Inflammatory macrophage treated with lipopolysaccharide for 4 hours (primary cell): ENCODE measurements at regions not wholly inside any gene's neighbourhood (a gene's known extent, or its start where the extent isn't known, plus 50 kb on each side); places are given as distances from the start of the nearest gene placed in this dataset.

Experiments
- DNase-seq: peaks from one replicate; pipeline ENCODE4 v3.0.0-alpha.2; 2020

GRCh38 chr3:64988188-64988587 lies 300.4 kb upstream of the ADAMTS9 start:
- DNase-seq: no peak

DNA sequence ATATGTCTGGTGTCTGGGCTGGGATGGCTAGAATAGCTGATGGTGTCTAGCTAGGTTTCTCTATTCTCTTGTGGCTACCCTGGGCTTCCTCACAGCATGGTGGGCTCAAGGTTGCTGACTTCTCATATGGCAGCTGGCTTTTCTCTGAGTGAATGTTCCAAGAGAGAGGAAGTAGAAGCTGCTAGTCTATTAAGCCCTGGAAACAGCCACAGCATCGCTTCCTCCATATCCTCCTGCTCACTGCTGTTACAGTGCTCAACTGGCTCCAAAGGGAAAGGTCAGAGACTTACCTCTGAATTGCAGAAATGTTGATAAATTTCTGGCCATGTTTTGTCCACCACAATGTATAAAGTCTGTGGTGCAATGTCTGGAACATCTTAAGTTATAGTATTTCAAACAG lies 299.9 kb upstream of the ADAMTS9 start:
- DNase-seq: no peak

- no peak for DNase-seq
These were observed 297.3 kb upstream of the ADAMTS9 start for GRCh38 chr3:64985072-64985471.

DNA sequence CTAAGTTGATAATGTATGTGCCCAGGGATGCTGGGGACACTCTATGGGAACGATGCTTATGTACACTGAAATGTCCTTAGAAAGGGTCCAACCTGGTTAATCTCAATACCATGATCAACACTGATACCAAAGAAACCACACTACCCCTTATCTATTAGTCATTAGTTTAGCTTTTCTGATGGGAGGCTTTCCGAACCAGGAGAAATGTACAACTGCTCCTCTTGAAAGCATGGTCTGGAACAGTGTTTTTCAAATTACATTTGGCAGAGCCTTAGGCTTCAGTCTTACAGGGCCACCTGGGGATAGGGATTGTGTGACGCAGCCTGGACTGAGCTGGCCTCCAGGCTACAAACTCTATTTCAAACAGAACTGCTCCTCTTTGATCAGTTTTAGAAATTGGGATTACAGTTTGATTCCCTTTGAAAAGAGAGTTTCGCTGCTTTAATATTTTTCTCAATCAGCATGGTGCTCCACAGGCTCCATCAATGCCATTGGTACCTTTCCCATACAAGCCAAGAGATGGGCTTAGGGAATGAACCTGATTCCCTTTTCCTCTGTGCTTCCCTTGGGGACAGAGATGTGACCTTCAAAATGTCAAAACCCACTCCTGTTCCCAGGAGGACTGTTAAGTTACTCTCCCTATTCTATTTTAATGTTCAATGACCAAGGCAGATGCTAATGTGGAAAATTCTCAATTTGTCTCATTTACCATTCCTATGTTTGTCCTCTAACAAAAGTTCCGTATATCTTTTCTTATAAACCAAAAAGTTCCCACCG lies 296.0 kb upstream of the ADAMTS9 start:
- no peak for DNase-seq

DNA sequence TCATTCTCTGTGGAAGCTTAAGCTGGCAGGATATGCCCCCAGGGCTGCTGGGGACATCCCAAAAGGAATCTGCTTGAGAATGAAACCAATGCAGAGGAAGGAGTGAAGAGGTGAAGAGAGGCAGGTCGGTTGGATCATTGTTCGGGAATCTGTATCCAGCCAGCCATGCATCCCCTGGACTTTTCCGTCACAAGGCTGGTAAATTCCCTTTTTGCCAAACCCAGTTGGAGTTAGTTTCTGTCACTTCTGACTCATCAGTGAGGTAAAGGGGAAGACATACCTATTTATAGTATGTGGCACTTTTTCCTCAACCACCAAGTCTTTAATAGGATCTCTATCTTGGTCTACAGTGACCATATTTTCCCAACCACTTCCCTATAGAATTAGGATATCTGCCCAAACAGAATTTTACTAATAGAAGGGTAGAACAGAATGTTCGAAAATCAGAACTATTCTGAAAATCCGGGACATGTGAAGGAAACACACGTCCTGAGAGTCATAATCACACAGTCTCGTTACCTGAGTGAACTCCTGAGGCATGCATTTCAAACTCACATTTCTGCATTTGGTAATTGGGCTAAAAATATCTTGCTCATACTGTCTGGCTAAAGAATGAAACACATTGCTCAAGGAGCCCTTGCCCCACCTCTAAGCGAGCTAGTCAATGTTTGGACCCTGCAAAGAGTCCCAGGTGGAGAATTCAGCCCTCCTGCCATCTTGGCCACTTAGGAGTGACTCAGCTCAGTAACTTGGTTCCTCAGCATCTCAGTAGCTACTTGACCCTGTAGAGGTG lies 289.7 kb upstream of the ADAMTS9 start:
- no peak for DNase-seq

- DNase-seq: no peak
These were observed 288.7 kb upstream of the ADAMTS9 start for GRCh38 chr3:64976456-64976855.

DNA sequence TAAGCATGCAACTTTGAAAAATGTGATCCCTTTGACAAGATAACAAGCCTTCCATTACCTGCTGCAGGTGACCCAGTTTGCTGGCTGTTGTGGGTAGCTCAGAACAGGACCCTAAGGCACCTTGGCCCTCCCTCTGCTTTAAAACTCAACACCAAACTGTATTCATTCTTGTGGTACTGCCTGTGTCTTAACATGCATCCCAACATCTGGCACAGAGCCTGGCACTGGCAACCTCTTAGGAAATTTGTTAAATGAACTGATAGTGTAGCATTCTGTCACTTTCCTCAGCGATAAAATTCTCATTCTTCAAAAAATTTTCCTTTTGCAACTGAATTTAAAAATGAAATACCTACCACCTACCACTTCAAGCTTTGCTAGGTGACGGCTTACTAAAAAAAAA lies 287.3 kb upstream of the ADAMTS9 start:
- no peak for DNase-seq

- DNase-seq: no peak
These were observed 286.6 kb upstream of the ADAMTS9 start for GRCh38 chr3:64974401-64974800.

DNA sequence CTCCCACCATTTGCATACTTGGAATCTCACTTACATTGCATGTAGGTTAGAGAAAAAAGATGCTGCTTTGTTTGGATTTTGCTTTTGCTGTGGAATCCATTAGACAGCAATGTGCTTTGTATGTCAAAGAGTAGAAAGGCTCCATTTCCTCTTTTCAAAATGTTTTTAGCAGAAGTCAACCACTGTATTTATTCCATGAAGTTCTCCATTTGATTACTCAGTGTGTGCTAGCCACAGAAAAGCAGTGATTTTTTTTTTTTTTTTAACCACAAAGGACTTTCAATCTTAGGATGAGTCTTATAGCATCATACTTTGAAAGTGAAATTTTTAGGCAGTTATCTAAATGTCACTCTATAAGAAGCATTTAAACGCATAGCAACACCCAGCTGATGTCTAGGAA lies 285.0 kb upstream of the ADAMTS9 start:
- DNase-seq: peak; percentile 7

- no peak for DNase-seq
These were observed 283.8 kb upstream of the ADAMTS9 start for GRCh38 chr3:64971602-64972001.

DNA sequence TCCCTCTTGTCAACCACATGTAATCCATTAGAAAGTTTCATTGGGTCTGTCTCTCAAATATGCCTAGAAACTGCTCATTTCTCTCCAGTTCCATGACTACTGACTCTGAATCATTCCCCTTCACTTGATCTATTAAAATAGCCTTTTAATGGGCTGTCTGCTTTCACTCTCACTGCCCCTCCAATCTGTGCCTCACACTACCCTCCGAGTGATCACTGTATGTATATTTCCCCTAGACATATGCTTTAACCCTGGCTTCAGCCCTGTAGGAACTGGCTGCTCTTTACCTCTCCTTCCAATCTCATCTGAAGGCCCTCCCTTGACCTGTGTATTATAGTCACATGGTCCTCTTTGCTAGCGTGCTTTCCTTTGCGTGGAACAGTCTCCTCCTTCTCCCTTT lies 282.8 kb upstream of the ADAMTS9 start:
- DNase-seq: no peak

DNA sequence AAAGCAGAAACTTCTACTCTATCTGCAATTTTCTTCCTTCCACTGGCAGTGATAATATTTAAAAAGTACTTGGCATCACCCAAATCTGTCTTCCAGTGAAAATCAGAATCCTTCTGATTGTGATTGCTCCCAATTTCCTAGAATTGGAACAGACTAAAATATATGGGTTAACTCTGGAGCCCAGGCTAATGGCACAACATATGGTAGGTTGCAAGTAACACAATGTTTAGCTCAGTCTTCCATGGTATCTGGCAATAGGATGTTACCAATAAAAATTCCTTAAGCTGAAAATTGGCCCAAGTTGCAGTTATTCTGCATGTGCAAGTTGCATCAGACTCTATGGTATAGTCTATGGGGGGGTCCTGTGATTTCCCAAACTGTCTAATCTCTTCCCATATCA lies 273.5 kb upstream of the ADAMTS9 start:
- no peak for DNase-seq

DNA sequence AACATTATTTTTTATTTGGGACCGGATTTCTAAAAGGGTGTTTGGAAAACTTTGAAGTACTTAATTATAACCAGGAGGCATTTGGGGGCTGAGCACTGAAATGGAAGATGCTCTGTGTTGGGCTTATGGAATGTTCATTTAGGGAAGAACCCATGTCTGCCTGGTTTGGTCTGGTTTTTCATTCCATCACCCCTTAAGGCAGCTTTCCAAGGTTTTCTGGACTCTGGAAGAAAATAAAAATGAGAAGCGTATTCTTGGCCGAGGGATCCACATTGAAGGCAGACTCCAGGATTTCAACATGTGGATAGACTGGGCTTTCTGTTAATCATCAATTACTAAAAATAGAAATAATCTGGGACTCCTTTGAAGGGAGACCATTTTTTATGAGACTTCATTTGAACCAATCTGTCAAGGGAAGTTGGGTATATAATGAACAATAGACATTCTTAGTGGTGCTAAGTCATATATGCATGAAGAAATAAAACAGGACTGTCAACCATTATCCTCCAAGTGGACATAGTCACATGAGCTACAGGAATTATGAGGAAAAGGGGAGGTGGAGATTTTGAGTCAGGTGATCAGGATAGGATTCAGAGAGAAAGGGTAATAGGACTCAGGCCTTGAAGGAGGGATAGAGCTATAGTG lies 270.5 kb upstream of the ADAMTS9 start:
- no peak for DNase-seq

- DNase-seq: no peak
These were observed 269.8 kb upstream of the ADAMTS9 start for GRCh38 chr3:64957408-64958198.

DNA sequence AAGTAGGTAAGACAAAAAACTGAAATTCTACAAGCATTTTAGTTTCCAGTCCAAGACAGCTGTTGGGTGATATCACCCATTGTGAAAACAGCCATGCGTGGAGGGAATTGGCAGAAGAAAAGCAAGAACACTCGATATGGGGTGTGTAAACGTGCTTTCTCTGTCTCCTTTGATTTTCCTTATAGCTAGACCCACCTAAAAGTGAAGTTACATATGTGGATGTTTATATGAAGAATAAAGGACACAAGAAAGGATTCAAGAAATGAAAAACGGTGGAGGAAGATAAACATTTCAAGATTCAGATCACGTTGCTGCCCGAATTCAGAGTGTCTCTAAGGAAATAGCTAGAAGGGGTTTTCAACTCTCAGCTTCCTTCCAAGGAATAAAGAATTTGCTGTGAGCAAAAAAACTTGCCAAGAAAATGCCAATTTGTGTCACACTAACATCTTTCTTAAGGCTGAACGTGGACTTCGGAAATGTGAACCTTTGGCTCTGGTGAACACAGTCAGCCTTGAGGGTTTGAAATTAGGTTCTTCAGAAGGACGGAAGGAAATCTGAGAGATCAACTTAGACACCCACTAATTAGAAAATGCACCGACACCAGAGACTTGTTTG lies 269.0 kb upstream of the ADAMTS9 start:
- no peak for DNase-seq

GRCh38 chr3:64954995-64955636 lies 267.3 kb upstream of the ADAMTS9 start:
- no peak for DNase-seq

DNA sequence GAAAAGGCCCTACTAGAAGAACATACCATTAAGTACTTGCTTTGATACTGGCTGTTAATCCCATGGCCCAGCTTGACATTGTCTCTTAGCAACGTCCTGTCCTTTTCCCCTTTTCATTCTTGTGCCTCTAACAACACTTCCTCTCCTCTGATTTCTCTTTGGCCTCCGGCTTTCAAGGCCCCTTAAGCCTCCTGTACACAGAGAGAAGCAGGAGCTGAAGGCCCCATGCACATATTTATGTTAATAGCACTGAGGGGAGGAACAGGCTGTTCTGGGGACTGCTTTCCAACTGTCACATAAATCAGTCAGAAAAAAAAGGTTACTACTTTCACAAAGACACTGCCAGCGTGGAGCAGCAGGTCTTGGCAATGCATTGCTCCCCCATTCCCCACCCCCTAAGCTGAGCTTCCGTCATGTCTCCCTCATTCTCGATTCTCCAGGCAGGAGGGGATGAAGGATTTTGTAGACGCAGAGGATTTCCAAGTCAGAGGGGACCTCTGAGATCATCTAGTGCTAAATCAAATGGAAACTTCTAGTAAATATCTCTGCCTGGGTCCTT lies 257.4 kb upstream of the ADAMTS9 start:
- DNase-seq: no peak

GRCh38 chr3:64943866-64944265 lies 256.1 kb upstream of the ADAMTS9 start:
- DNase-seq: no peak

- no peak for DNase-seq
These were observed 253.0 kb upstream of the ADAMTS9 start for GRCh38 chr3:64940596-64941348.

DNA sequence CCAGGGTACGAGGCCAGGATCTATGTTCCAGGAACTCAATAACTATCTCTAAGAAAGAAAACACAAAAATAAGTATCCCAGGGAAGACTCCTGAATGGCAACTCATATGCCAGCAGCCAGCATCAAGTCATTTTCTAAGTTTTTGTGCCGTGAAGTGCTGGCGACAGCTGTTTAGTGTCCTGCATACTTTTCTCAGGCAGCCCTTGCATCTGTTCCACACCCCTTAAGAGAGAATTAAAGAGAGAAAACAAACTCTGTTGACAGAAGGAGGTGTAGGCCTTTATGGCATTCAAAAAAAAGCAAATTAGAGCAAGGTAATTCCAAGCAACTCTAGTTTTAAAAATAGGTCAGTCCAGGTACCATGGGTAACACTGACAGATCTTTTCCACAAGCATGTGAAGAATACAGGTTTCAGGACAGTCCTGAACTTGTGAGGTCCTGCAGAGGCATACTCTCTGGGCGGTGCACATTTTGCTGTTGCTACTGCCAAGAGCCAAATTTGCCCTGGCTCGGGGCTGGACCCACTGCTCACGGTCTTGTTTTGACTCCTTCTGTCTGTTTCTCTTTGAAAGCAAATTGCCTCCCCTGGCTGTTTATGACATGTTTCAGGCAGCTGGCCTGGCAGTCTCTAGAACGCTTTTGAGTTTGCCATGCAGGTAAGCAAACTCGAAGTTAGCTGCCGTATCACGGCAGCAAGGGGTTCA lies 252.1 kb upstream of the ADAMTS9 start:
- no peak for DNase-seq
